A673 (cell line): ENCODE measurements at regions not wholly inside any gene's neighbourhood (a gene's known extent, or its start where the extent isn't known, plus 50 kb on each side); places are given as distances from the start of the nearest gene placed in this dataset.

Source experiments
- CTCF ChIP-seq: fragments of 300-800, 200-600 bp; sonication (generic); conservative IDR thresholded peaks from 2 replicates; pipeline ENCODE4 v1.5.1; 2017; ENCODE audit warnings: low read depth, mild to moderate bottlenecking, antibody characterized with exemption, low read length, moderate library complexity, mixed read lengths
- EZH2 ChIP-seq: fragments of 200-600 bp; sonication (generic); IDR thresholded peaks from 2 replicates; pipeline ENCODE4 v1.6.1; 2017; ENCODE audit warnings: borderline replicate concordance, low read depth, mild to moderate bottlenecking, mixed read lengths, antibody characterized with exemption, low read length; ENCODE audit not compliant: poor library complexity, severe bottlenecking

- TF ChIP-seq EZH2 (no peak), CTCF (no peak)
Observed at GRCh38 chr12:22938323-22938722, 313.4 kb downstream of the ETNK1 start.
